ENCODE measurements at regions not wholly inside any gene's neighbourhood (a gene's known extent, or its start where the extent isn't known, plus 50 kb on each side); places are given as distances from the start of the nearest gene placed in this dataset.

DNA sequence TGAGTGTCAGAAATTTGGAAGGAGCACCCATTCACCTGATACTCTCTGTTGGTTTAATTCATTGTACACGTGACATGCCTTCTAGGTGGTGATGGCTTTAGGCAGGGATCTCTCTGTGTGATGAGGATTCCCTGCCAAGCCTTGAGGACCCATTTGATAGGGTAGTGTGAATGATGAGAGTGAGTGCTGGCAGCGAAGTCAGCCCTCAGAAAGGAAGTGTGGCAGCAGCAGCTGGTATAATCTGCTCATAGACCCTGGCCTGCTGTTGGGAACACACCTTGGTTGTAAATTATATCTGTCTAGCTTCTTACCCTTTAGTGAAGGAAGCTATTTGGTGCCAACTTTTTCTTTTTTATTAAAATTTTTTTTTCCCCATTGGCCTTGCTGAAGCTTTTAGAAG is 164.5 kb downstream of the HAUS1 start:
- no peak for DNase-seq

DNA sequence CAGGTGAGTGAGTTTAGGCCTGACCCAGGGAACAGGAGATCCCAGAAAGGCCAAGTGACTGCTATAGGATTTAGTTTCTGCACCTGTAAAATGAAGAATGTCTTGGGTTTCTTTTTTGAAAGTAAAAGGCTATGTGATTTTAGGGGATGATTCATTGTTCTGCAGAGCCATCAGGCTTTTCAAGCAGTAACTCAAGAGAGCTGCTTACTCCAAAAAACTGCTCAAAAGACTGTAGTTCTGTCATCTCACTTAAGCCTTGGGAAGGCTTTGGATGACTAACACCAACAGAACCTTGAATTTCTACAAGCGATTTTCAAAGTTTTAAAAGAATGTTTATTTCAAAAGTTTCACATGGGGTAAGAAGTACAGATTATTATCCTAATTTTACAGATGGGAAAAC is 165.1 kb downstream of the HAUS1 start:
- DNase-seq: no peak

DNA sequence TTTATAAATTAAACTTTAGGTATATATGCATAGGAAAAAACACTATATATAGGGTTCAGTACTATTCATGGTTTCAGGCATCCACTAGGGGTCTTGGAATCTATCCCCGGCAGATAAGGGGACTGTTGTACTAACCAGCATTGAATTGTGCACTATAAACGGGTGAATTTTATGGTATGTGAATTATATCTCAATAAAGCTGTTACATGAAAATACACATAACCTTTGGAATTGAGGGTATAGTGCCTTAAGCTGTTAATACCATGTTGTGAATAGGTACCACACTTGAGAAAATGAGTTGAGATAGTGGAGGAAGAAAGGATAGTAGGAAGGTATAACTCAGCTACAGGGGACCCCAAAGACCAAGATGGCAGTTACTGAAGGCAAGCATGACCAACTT is 167.3 kb downstream of the HAUS1 start:
- no peak for DNase-seq

- DNase-seq: no peak
Measured at GRCh38 chr18:46273861-46274260, 169.7 kb downstream of the HAUS1 start.

GRCh38 chr18:46274266-46274665 is 170.1 kb downstream of the HAUS1 start:
- no peak for DNase-seq

DNA sequence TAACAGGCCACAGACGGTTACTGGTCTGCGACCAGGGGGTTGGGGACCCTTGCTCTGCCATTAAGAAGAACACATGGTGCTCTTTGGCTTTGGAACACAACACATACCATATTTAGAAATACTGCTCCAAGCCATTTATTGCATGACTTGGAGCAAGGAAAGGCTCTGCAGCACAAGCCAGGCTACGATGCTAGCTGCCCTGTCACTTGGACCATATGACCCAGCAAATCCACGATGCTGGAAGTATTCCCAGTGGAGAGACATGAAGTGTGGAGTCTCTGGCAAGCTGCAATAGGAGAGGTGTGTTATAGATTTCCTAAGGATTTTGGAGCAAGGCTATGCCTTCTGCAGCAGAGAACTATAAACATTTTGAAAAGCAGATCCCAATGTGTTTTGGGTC is 171.2 kb downstream of the HAUS1 start:
- DNase-seq: peak; percentile 42 to 66

DNA sequence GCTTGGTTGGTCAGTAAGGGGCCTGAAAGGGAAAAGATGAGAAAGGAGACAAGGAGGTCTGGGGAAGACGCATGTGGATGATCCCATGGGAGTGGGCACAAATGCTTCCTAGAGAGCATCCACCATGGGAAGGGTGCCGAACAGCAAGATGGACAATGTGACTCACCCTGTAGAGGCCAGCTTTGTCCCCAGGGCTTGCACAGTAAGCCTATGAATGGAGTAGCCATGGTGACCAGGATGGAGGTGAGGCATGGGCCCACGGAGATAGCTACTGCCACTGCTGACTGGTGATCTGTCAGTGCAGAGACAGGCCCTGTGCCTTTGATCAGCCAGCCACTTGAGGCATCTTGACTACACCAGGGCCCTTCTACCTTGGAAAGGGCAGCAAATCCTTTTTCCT is 172.6 kb downstream of the HAUS1 start:
- DNase-seq: no peak

DNA sequence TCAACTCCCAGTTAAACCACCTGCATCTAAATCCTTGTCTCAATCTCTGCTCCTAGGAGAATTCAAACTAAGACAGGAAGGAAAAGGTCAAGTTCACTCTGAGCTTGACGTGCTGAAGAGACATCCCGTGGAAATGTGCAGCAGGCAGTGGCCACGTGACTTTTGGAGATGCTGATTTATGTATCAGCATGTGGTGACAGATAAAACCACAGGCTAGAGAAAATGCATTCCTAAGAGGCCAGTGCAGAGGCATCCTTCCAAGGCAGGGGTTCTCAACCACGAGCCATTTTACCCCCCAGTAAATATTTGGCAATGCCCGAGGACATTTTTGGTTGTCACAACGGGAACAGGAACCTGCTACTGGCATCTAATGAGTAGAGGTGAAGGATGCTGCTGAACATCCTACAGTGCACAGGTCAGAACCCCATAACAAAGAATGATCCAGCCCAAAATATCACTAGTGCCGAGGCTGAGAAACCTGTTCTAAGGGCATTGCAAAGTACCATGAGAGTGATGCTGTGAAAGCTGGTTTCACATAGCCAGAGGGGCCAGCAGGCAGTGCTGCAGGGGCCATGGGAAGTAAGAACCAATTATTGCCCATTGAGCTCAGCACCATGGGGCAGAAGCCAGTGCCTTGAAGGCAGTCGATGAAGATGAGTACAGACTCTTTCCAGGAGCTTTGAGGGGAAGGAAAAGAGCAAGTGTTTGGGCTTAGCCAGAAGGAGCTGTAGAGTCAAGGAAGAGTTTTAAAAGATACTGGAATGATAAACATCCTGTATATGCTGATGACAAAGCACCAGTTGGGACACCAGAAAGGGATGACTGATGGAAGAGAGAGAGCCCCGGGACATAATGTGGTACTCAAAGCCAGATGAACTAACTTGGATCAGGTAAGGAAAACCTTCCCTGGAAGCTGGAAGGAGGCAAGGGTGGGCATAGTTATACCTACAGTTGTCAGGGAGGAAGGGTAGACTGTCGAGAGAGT is 174.6 kb downstream of the HAUS1 start:
- no peak for DNase-seq

DNA sequence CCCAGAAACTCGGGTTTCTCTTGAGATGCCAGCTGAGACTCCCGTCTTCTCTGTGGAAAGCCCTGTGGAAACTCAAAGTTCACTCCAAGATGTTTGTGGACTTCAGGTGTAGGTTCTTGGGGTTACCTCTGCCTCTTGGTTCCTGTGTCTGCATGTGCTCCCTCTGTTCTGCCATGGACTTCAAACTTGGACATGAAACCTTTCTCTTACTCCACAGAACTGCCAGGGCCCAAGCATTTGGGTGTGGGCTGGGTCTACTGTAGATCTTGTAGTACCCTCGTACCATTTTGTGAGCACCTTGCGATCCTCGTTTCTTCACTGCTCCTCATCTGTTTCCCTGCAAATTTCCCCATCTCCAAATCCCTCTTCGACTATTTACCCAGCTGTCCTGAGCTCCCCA is 175.5 kb downstream of the HAUS1 start:
- DNase-seq: no peak

- peak in 1 of 2 experiments; percentile 32 for DNase-seq
Measured at GRCh38 chr18:46281185-46282176, 177.3 kb downstream of the HAUS1 start.

- DNase-seq: no peak
Measured at GRCh38 chr18:46282177-46282570, 178.0 kb downstream of the HAUS1 start.

DNA sequence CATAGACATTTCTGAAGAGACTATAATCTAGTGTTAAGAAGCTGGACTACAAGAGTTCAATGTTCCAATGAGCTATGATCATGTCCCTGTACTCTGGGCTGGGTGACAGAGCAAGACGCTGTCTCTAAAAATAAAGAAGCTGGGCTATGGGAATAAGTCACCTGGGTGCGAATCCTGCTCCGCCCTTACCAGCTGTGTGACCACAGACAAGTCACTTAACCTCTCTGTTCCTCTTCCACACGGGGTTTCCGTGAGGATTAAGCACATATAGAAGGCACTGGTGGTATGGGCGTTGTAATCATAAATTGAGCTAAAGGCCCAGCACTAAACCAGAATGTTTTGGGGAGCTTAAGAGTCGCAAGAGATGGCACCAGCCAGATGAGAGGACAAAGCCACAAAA is 178.5 kb downstream of the HAUS1 start:
- DNase-seq: no peak

- DNase-seq: no peak
Measured at GRCh38 chr18:46283268-46283667, 179.1 kb downstream of the HAUS1 start.

DNA sequence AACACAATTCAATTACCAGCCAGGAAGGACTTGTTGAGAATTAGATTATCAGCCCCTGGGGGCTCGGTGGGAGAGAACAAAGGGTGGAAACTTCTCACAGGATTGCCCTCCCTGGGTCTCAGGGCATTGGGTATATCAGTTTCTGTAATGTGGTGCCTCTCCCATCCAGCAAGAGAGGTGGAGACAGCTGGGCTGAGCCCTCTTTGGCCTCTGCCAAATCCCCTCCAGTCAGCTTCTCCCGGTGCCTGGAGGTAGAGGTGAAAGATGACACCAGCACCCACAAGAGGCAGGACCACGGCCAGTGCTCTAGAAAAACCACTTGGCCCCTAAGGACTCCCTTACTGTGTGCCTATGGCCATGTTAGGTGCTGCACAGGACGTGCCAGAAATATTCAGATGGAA is 179.7 kb downstream of the HAUS1 start:
- DNase-seq: no peak

GRCh38 chr18:46289463-46289862 is 185.3 kb downstream of the HAUS1 start:
- no peak for DNase-seq

DNA sequence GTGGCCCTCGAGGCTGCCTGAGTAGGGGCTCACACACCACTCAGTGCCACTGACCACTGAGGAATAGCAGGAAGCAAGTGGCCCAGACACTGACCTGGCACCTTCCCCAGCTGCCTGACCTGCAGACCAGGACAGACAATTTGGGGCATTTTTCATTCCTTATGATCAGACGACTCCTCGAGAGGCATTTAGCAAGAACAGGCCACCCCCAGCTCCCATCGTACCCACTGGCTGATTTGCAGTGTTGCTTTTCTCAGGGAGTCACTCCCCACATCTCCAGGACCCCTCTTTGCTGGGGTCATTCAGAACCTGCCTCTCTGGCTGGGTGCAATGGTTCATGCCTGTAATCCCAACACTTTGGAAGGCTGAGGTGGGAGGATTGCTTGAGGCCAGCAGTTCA is 185.7 kb downstream of the HAUS1 start:
- DNase-seq: no peak

- no peak for DNase-seq
Measured at GRCh38 chr18:46290440-46291020, 186.3 kb downstream of the HAUS1 start.

GRCh38 chr18:46291149-46291548 is 187.0 kb downstream of the HAUS1 start:
- no peak for DNase-seq

- no peak for DNase-seq
Measured at GRCh38 chr18:46293742-46294181, 189.6 kb downstream of the HAUS1 start.

DNA sequence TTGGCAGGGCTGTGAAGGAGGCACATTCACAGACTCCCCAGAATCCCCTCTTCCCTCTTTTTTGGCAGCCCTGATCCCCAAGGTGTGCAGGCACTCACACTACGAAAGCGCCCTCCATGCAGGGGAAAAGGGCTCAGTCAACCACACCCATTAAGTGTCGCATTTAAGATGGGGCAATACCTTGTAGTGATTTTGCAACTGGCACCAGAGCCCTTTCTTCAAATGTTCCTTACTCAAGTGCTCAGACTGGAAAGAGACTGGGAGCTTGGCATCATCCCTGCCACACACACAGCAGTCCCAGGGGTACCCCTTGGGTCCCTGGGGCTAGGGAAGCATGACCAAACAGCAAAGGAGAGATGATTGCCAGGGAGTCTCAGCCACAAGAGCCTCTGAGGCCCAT is 190.1 kb downstream of the HAUS1 start:
- no peak for DNase-seq

GRCh38 chr18:46294751-46295150 is 190.6 kb downstream of the HAUS1 start:
- no peak for DNase-seq

DNA sequence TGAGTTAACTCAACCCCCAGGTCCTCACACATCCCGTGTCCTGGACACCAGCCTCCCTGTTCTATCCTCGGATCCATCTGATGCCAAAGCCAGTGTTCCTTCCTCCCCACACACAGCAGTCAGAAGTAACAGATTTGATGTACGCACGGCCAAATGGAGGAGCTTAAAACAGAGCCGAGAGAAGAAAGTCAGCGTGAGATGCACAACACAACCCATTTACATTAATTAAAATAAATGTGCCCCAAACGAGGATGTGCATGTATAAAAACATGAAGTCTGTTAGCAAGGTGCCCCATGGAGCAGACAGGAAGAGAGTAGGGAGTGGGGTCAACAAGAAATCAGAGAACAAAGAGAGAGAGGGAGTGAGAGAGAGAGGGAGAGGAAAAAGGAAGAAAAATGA is 191.2 kb downstream of the HAUS1 start:
- DNase-seq: no peak

DNA sequence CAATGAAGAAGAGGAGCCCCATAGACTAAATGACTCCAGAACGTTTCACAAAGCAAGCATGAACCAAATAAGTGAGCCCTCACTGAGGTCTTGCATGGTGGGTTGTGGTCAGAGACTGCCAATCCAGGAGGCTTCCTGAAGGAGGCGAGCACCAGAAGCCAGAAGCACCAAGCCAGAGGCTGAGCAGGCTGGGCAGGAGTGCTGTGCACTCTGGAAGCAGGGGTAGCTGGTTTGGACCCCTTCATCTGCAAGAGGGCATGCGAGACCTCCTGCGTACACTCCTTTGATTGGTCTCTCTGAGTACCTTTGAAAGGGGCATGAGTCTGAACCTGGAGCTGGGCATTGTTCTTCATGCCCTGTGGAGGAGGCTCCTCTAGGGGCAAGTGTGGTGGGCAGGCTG is 192.5 kb downstream of the HAUS1 start:
- DNase-seq: no peak
